ENCODE measurements at regions not wholly inside any gene's neighbourhood (a gene's known extent, or its start where the extent isn't known, plus 50 kb on each side); places are given as distances from the start of the nearest gene placed in this dataset.

DNA sequence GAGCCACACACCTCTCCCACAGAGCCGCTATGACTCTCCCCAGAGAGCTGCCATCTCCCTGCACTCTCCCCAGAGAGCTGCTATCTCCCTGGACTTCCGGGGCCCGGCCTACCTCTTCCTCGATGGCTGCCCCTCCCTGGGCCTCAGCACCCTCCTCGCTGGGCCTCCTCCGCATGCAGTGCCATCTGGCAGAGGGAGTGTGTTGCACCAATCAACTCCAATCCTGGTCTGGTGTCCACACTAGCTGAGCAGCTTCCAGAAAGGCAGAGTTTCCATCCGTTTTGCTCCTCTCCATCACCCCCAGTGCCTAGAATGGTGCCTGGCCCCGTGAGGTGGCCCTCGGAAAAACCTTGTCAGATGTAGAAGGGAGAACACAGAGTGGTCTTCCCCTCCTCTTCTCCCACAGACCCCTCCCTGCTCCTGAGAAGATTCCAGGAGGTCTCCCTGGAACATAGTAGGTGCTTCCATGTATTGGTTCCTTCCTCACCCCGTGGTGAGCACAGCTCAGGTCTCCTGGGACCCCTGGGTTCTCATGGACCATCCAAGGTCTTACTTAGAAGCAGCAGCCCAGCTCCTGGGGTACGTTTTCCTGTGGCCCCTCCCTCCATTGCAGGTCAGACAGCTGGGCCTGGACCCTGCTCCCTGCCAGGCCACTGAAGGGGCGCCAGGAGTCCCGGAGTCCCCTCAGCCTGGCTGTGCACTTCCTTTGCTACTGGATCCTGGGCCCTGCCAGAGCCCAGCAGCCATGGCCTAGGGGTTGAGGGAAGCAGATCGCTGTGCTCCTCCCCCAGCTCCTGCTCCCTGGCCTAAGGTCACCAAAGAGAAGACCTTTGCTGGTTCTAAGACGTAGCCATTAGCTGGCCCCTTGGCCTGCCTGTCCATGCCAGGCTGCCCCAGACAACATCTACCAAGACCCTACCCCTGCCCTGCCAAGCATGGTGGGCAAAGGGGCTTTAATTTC is 233.8 kb upstream of the GSE1 start:
- TF ChIP-seq CTCF (IDR thresholded peaks at IDR 0.05) = no peak
- Histone ChIP-seq H3K9me3 (no peaks in the 10 kb centered on the region), H3K27ac (no peak overlapping the region), H3K4me1 (ENCODE audit: control insufficient read depth in 1 of 2, insufficient read depth in 1 of 2, low read depth in 1 of 2, low read length in 1 of 2) (no peaks in the 10 kb centered on the region), H3K27me3 (peaks cover 80% of the 10 kb centered on the region), H3K36me3 (no peaks in the 10 kb centered on the region), H3K4me3 (ENCODE audit: low read depth in 1 of 2, low read length in 1 of 2) (no peak overlapping the region)

- no peak overlapping the region for H3K4me3 ChIP-seq (ENCODE audit: low read depth in 1 of 2, low read length in 1 of 2)
- H3K9me3 ChIP-seq = no peaks in the 10 kb centered on the region
- no peak overlapping the region for H3K27ac ChIP-seq
- no peak for TF ChIP-seq CTCF (IDR thresholded peaks at IDR 0.05)
- H3K27me3 ChIP-seq = peaks cover 84% of the 10 kb centered on the region
- no peaks in the 10 kb centered on the region for H3K36me3 ChIP-seq
- no peaks in the 10 kb centered on the region for H3K4me1 ChIP-seq (ENCODE audit: control insufficient read depth in 1 of 2, insufficient read depth in 1 of 2, low read depth in 1 of 2, low read length in 1 of 2)
Measured at GRCh38 chr16:85380002-85380395, 233.1 kb upstream of the GSE1 start.

DNA sequence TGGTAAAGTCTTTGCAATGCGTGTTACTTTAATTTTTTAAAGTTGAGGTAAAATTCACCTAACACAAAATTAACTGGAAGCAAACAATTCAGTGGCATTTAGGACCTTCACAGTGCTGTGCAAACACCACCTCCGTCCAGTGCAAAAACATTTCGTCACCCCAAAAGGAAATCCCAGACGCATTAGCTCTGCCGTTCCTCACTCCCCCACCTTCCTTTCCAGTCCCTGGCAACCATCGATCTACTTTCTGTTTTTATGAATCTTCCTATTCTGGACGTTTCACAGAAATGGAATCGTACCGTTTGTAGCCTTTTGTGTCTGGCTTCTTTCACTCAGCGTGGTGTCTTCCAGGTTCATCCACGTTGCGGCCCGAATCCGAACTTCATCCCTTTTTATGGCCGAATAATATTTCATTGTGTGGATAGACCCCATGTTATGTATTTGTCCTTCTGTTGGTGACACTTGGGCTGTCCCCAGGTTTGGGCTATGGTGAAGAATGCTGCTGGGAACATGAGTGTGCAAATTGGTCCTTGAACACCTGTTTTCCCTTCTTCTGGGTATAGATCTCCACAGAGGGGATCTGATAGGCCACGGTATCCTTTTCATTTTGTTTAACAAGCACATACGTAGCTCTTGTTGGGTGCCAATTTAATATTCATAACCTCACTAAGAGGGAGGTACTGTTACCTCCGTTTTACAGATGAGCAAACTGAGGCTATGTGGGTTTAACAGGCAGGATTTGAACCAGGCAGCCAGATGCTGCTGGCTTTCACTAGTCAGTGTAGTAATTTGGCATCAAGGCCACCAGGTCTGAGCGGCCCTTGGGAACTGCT is 232.0 kb upstream of the GSE1 start:
- H3K9me3 ChIP-seq = no peaks in the 10 kb centered on the region
- no peak overlapping the region for H3K4me3 ChIP-seq (ENCODE audit: low read depth in 1 of 2, low read length in 1 of 2)
- no peak overlapping the region for H3K27ac ChIP-seq
- TF ChIP-seq CTCF (IDR thresholded peaks at IDR 0.05) = no peak
- H3K4me1 ChIP-seq (ENCODE audit: control insufficient read depth in 1 of 2, insufficient read depth in 1 of 2, low read depth in 1 of 2, low read length in 1 of 2) = no peaks in the 10 kb centered on the region
- peaks cover 90% of the 10 kb centered on the region for H3K27me3 ChIP-seq
- H3K36me3 ChIP-seq = no peaks in the 10 kb centered on the region

DNA sequence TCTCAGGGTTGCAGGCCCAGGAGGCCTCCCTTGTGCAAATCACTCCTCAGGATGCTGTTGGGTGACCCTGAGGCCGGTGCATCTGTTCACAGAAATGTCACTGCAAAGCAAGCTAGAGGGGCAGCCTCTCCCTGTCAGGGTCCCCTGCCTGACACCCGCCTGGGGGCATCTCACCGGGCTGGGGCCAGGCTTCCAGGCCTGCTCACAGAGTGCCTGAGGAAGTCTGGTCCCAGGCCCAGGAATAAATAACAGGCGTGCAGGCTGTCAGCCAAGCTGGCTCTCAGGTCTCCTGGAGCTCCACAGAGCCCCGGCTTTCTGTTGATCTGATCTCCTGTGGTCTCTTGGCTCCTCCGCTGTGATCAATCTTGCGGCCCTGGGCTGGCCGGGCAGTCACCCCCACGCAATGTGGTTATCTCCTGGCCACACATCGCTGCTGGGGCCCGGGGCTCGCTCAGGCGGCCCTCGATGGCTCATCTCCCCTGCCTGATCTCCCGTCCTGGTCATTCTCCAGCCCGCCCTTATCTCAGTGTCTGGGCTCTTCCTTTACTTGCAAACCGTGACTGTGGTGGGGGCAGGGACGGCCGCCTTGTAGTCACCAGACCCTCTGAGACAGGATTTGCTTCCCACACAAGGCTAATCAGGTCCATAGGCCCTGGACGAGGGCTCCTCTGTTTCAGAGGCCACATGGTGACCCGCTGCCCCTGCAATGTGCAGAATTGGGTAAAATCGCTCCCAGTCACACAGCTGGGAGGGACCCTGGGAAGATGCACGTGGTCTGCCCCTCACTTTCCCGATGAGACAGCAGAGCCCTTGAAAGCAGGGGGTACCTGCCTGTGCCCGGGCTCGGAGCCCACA is 231.2 kb upstream of the GSE1 start:
- no peak overlapping the region for H3K4me3 ChIP-seq (ENCODE audit: low read depth in 1 of 2, low read length in 1 of 2)
- H3K4me1 ChIP-seq (ENCODE audit: control insufficient read depth in 1 of 2, insufficient read depth in 1 of 2, low read depth in 1 of 2, low read length in 1 of 2) = no peaks in the 10 kb centered on the region
- H3K27ac ChIP-seq = no peak overlapping the region
- peaks cover 81% of the 10 kb centered on the region for H3K27me3 ChIP-seq
- H3K36me3 ChIP-seq = no peaks in the 10 kb centered on the region
- no peaks in the 10 kb centered on the region for H3K9me3 ChIP-seq
- TF ChIP-seq CTCF (IDR thresholded peaks at IDR 0.05) = no peak

DNA sequence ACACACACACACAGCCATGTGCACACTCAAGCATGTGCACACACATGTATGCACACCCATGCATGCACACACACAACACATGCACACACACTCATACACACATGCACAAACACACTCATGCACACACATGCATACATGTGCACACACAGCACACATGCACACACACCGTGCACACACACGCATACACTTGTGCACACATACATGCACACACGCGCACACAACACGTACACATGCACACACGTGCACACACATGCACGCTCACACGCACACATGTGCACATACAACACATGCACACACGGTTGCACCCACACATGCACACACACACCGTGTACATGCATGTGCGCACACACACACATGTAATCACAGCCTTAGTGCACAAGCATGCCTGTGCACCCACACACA is 230.4 kb upstream of the GSE1 start:
- no peaks in the 10 kb centered on the region for H3K4me1 ChIP-seq (ENCODE audit: control insufficient read depth in 1 of 2, insufficient read depth in 1 of 2, low read depth in 1 of 2, low read length in 1 of 2)
- no peak overlapping the region for H3K4me3 ChIP-seq (ENCODE audit: low read depth in 1 of 2, low read length in 1 of 2)
- no peaks in the 10 kb centered on the region for H3K36me3 ChIP-seq
- H3K9me3 ChIP-seq = no peaks in the 10 kb centered on the region
- H3K27me3 ChIP-seq = peaks cover 74% of the 10 kb centered on the region
- no peak for TF ChIP-seq CTCF (IDR thresholded peaks at IDR 0.05)
- no peak overlapping the region for H3K27ac ChIP-seq
